Colonic mucosa (tissue), 4 donors: ENCODE measurements at regions not wholly inside any gene's neighbourhood (a gene's known extent, or its start where the extent isn't known, plus 50 kb on each side); places are given as distances from the start of the nearest gene placed in this dataset.
"Not testable (repeated sequence)": the region's sequence is repeated elsewhere in the genome, so short reads cannot be mapped to it uniquely, and the experiment has no call there.

Experiments used
- DNase-seq: peaks from one replicate; pipeline ENCODE4 v3.0.0-alpha.2; 2020
- H3K27ac ChIP-seq: fragments of 200-600 bp; one replicate; pipeline ENCODE4 v1.8.0; 2021
- H3K27me3 ChIP-seq: fragments of 200-600 bp; one replicate; pipeline ENCODE4 v1.8.0; 2021
- H3K36me3 ChIP-seq: fragments of 200-600 bp; one replicate; pipeline ENCODE4 v1.8.0; 2021
- H3K4me1 ChIP-seq: fragments of 200-600 bp; one replicate; pipeline ENCODE4 v1.8.0; 2021; ENCODE audit warnings: mild to moderate bottlenecking
- H3K4me3 ChIP-seq: fragments of 200-600 bp; one replicate; pipeline ENCODE4 v1.8.0; 2021
- H3K9ac ChIP-seq, 2 donors: one replicate each; pipeline ENCODE4 v1.7.0; 2013; ENCODE audit warnings: control low read depth in 2 of 2, low read depth in 2 of 2, low read length in 2 of 2
- H3K9me3 ChIP-seq: fragments of 200-600 bp; one replicate; pipeline ENCODE4 v1.8.0; 2021
- intact Hi-C: fragments of 100-400 bp; cut with DNase I; formaldehyde crosslinking; loops from one replicate; pipeline ENCODE4 v1.14.1; 2022
- TF ChIP-seq, protein P1 (sequence below): fragments of 200-600 bp; IDR thresholded peaks from one replicate; pipeline ENCODE4 v1.8.0; 2022; ENCODE audit warnings: antibody characterized with exemption, mild to moderate bottlenecking
- donor health status: healthy.
- donor health status: DM: no; HTN: no; CAD: no.
- donor health status: DM: no; HTN: no; CAD: no.

DNA sequence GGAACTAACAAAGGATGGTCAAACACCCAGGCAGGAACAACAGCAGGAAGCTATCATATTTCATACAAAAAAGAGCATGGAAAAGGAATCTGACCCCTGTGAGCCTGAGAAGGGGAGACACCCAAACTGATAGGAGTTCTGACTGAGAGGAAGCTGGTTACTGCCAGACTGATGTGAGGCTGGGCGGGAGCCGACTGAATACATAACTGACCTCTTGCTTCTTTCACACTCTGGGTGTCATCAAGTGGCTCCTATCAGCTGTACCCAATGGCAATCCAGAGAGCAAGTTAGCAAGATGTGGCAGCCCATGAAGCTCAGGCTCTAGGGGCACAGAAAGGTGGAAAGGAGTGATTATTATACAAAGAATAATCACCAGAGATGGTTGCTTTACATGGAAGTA, 795.1 kb upstream of the HS3ST5 start:
- H3K27ac ChIP-seq, result no peak overlapping the region
- H3K9me3 ChIP-seq, result no peaks in the 10 kb centered on the region
- H3K27me3 ChIP-seq, result no peaks in the 10 kb centered on the region
- H3K9ac ChIP-seq, result no peak overlapping the region
- intact Hi-C loops, result no loop called here
- DNase-seq, result no peak
- TF ChIP-seq, protein P1, sequence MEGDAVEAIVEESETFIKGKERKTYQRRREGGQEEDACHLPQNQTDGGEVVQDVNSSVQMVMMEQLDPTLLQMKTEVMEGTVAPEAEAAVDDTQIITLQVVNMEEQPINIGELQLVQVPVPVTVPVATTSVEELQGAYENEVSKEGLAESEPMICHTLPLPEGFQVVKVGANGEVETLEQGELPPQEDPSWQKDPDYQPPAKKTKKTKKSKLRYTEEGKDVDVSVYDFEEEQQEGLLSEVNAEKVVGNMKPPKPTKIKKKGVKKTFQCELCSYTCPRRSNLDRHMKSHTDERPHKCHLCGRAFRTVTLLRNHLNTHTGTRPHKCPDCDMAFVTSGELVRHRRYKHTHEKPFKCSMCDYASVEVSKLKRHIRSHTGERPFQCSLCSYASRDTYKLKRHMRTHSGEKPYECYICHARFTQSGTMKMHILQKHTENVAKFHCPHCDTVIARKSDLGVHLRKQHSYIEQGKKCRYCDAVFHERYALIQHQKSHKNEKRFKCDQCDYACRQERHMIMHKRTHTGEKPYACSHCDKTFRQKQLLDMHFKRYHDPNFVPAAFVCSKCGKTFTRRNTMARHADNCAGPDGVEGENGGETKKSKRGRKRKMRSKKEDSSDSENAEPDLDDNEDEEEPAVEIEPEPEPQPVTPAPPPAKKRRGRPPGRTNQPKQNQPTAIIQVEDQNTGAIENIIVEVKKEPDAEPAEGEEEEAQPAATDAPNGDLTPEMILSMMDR, result no peak
- H3K4me3 ChIP-seq, result no peak overlapping the region
- H3K36me3 ChIP-seq, result no peaks in the 10 kb centered on the region
- no peaks in the 10 kb centered on the region for H3K4me1 ChIP-seq

DNA sequence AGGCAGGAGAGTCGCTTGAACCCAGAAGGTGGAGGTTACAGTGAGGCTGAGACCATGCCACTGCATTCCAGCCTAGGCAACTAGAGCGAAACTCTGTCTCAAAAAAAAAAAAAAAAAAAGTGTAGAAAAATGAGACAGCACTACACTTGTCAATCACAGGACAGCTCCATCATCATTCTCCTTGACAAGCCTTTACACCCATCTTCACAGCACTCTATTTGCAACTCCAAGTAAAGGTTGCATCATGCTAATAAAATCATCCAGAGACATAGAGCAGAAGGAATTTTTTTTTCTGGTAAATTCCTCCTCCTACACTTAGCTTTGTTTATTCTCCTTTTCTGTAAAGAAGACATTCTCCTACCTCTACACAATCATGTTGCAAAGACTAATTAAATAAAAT, 791.0 kb upstream of the HS3ST5 start:
- no peaks in the 10 kb centered on the region for H3K4me1 ChIP-seq
- TF ChIP-seq, protein P1, result no peak
- no peak for DNase-seq
- H3K27ac ChIP-seq, result no peak overlapping the region
- no peaks in the 10 kb centered on the region for H3K9me3 ChIP-seq
- H3K9ac ChIP-seq, result no peak overlapping the region
- intact Hi-C loops, result no loop called here
- H3K4me3 ChIP-seq, result no peak overlapping the region
- H3K36me3 ChIP-seq, result no peaks in the 10 kb centered on the region
- no peaks in the 10 kb centered on the region for H3K27me3 ChIP-seq

DNA sequence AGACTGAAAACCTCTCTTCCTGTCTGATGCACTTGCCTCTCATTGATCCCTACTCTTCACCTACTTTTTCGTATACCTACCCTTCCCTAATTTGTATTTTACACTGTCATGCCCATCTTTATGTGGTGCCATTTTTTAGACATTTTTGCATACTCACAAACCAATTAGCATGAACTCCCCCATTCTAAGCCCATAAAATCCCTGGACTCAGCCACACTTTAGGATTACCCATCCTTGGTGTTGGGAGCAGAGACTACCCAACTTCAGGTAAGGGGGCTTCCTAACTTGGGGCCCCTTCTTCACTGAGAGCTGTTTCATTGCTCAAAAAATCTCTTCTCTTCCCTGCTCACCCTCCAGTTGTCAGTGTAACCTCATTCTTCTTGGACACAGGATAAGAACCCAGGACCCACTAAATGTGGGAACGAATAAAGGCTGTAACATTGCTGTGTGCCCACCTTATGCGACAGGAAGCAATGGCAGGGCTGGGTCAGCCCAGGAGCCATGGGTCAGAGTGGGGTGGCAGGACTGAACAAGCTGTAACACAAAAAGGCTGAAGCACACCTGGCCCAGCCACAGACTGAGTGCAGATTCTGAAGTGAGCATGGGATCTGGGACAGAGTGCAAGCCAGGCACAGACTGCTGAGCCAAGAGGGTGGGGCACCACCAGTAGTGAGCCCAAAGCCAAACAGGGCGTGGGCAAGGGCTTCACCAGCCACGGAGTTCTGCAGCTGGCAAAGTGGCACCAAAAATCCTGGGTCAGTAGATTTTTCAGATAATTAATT, 789.1 kb upstream of the HS3ST5 start:
- Histone ChIP-seq H3K27ac (no peak overlapping the region), H3K36me3 (no peaks in the 10 kb centered on the region), H3K9ac (no peak overlapping the region), H3K4me3 (no peak overlapping the region), H3K4me1 (no peaks in the 10 kb centered on the region), H3K27me3 (no peaks in the 10 kb centered on the region), H3K9me3 (no peaks in the 10 kb centered on the region)
- intact Hi-C loops, result no loop called here
- TF ChIP-seq, protein P1, result no peak
- no peak for DNase-seq

DNA sequence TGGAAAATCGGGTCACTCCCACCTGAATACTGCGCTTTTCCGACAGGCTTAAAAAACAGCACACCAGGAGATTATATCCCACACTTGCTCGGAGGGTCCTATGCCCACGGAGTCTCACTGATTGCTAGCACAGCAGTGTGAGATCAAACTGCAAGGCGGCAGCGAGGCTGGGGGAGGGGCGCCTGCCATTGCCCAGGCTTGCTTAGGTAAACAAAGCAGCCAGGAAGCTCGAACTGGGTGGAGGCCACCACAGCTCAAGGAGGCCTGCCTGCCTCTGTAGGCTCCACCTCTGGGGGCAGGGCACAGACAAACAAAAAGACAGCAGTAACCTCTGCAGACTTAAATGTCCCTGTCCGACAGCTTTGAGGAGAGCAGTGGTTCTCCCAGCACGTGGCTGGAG, 778.7 kb upstream of the HS3ST5 start:
- H3K36me3 ChIP-seq, H3K4me3 ChIP-seq, H3K27me3 ChIP-seq, H3K4me1 ChIP-seq, DNase-seq, H3K9ac ChIP-seq, intact Hi-C loops, H3K9me3 ChIP-seq, H3K27ac ChIP-seq: not testable (repeated sequence)

DNA sequence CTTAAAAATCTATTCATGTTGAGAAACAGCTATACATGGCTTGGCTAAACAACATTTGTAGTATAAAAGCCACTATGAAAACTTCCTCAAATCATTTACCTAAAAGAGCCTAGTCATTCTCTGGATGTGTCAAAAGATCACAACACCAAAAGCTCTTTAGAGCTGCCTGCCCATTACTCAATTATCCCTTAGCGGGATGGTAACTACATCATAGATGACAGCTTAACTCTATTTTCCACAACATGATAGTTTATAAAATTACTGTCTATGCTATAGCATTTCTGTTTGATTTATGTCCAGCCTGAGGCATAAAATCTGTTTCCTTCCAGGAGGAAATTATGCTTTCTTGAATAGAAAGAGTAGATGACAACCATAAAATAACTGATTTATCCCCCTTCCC, 777.6 kb upstream of the HS3ST5 start:
- intact Hi-C loops, result no loop called here
- Histone ChIP-seq H3K27ac (no peak overlapping the region), H3K27me3 (no peaks in the 10 kb centered on the region), H3K4me3 (no peak overlapping the region), H3K9me3 (no peaks in the 10 kb centered on the region), H3K4me1 (no peaks in the 10 kb centered on the region), H3K9ac (no peak overlapping the region), H3K36me3 (no peaks in the 10 kb centered on the region)
- TF ChIP-seq, protein P1, result no peak
- DNase-seq, result no peak

DNA sequence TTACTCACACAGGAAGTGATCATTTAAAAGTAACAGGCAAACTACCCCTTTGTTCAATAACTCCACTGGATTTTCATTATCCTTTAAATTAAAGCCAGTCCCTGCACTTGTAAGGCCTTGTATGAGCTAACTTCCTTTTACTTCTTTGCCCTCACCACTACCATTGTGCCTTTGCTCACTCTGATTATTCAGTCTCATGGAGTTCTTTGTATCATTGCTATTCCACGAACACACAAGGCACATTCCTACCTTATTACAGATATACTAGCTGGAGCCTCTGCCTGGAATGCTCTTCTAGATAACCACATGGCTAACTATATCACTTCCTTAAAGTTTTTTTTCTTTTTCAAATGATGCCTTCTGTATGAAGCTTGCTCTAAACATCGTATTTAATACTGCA, 748.6 kb upstream of the HS3ST5 start:
- H3K27ac ChIP-seq, result no peak overlapping the region
- H3K27me3 ChIP-seq, result no peaks in the 10 kb centered on the region
- H3K9me3 ChIP-seq, result no peaks in the 10 kb centered on the region
- no peak for DNase-seq
- no peak overlapping the region for H3K4me3 ChIP-seq
- intact Hi-C loops, result no loop called here
- no peaks in the 10 kb centered on the region for H3K4me1 ChIP-seq
- TF ChIP-seq, protein P1, result no peak
- H3K9ac ChIP-seq, result no peak overlapping the region
- no peaks in the 10 kb centered on the region for H3K36me3 ChIP-seq
